ENCODE measurements at regions not wholly inside any gene's neighbourhood (a gene's known extent, or its start where the extent isn't known, plus 50 kb on each side); places are given as distances from the start of the nearest gene placed in this dataset.
"Not testable (repeated sequence)": the region's sequence is repeated elsewhere in the genome, so short reads cannot be mapped to it uniquely, and the experiment has no call there.

DNA sequence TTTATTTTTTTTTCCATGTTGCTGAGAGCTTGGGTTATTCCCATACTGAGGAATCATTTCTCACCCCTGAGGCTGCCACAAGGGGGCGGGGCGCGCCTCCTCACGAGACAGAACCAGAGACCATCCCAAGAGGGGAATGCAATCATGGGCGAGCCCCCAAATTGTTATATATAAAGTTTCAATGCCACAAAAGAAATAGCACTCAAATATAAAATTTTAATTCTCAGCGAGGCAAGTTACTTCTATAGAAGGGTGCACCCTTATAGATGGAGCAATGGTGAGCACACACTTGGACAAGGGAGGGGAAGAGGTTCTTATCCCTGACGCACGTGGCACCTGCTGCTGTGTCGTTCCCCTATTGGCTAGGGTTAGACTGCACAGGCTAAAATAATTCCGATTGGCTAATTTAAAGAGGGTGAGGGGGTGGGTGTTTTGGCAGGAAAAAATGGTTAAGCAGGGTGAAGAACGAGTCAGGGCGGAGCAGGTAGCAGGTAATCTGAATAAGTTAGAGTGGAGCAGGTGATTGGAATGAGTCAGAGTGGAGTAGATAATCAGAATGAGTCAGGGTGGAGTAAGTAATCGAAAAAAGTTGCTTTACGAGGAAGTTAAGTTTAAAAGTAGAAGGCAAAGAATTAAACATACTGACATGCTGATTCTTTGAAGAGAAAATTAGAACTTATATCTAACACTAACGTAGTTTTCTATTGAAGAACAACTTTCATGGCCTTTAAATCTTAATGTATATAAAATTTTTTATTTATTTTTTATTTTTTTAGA is 177.5 kb downstream of the MTCL1 start:
- TF ChIP-seq CTCF (IDR thresholded peaks at IDR 0.05): no peak
- ATAC-seq (ENCODE audit: low FRiP score) (no peak), DNase-seq (ENCODE audit: low spot score) (no peak)

GRCh38 chr18:8883409-8883668 is 178.0 kb downstream of the MTCL1 start:
- TF ChIP-seq CTCF (IDR thresholded peaks at IDR 0.05): no peak
- DNase-seq (ENCODE audit: low spot score) (no peak), ATAC-seq (ENCODE audit: low FRiP score) (no peak)

DNA sequence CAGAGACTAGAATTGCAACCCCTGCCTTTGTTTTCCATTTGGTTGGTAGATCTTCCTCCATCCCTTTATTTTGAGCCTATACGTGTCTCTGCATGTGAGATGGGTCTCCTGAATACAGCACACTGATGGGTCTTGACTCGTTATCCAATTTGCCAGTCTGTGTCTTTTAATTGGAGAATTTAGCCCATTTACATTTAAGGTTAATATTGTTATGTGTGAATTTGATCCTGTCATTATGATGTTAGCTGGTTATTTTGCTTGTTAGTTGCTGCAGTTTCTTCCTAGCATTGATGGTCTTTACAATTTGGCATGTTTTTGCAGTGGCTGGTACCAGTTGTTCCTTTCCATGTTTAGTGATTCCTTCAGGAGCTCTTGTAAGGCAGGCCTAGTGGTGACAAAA is 182.5 kb downstream of the MTCL1 start:
- not testable (repeated sequence) for DNase-seq (ENCODE audit: low spot score); ATAC-seq (ENCODE audit: low FRiP score)

DNA sequence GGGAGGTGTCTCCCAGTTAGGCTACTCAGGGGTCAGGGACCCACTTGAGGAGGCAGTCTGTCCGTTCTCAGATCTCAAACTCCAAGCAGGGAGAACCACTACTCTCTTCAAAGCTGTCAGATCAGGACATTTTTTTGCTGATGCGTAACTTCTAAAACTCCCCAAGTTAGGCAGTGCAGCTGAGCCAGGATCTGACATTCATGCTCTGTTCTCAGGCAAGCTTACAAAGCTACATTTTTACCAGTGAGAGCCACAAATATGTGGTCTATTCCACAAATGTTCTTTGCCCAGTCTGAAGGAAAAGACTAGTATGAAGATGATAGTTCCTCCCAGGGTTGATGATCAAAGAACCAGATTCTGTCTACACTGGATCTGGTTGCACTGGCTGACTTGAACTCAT is 184.1 kb downstream of the MTCL1 start:
- TF ChIP-seq CTCF (IDR thresholded peaks at IDR 0.05): no peak
- ATAC-seq (ENCODE audit: low FRiP score): no peak
- DNase-seq (ENCODE audit: low spot score): no peak

GRCh38 chr18:8890503-8890902 is 185.1 kb downstream of the MTCL1 start:
- ATAC-seq (ENCODE audit: low FRiP score); DNase-seq (ENCODE audit: low spot score): not testable (repeated sequence)

- ATAC-seq (ENCODE audit: low FRiP score) (no peak), DNase-seq (ENCODE audit: low spot score) (no peak)
- no peak for TF ChIP-seq CTCF (IDR thresholded peaks at IDR 0.05)
Observed at GRCh38 chr18:8890957-8891464, 185.7 kb downstream of the MTCL1 start.

- no peak for ATAC-seq (ENCODE audit: low FRiP score)
- no peak for DNase-seq (ENCODE audit: low spot score)
Observed at GRCh38 chr18:8893221-8893620, 187.9 kb downstream of the MTCL1 start.

More at GRCh38 chr18:8893221-8893620, 187.9 kb downstream of the MTCL1 start:
- TF ChIP-seq CTCF (IDR thresholded peaks at IDR 0.05): no peak
